ENCODE measurements at regions not wholly inside any gene's neighbourhood (a gene's known extent, or its start where the extent isn't known, plus 50 kb on each side); places are given as distances from the start of the nearest gene placed in this dataset.

DNA sequence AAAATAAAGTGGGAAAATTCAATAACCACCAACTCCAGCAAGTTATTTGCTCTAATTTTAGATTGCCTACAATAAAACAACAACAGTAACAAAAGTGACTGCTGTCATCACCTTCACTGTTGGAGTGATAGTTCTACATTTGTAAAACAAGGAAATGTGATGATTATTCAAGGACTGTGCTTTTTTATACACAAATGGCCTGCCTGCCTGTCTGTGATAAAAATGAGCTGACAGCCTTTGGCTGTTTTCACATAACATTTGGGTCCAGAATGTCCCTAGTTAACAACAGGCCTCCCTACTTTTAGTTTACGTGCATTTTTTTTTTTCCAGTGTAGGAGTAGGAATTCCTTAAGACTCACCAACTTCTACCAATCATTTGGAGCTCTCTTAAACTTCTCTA lies 768.8 kb downstream of the PDCD6IP start:
- DNase-seq = no peak
- no peak overlapping the region for H3K27ac ChIP-seq
- no peaks in the 10 kb centered on the region for H3K27me3 ChIP-seq
- no peak overlapping the region for H3K4me3 ChIP-seq
- H3K4me1 ChIP-seq = no peaks in the 10 kb centered on the region
- no peaks in the 10 kb centered on the region for H3K36me3 ChIP-seq
- H3K9me3 ChIP-seq = no peaks in the 10 kb centered on the region
- TF ChIP-seq, protein P1, sequence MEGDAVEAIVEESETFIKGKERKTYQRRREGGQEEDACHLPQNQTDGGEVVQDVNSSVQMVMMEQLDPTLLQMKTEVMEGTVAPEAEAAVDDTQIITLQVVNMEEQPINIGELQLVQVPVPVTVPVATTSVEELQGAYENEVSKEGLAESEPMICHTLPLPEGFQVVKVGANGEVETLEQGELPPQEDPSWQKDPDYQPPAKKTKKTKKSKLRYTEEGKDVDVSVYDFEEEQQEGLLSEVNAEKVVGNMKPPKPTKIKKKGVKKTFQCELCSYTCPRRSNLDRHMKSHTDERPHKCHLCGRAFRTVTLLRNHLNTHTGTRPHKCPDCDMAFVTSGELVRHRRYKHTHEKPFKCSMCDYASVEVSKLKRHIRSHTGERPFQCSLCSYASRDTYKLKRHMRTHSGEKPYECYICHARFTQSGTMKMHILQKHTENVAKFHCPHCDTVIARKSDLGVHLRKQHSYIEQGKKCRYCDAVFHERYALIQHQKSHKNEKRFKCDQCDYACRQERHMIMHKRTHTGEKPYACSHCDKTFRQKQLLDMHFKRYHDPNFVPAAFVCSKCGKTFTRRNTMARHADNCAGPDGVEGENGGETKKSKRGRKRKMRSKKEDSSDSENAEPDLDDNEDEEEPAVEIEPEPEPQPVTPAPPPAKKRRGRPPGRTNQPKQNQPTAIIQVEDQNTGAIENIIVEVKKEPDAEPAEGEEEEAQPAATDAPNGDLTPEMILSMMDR (IDR thresholded peaks at IDR 0.05) = no peak
- no peak for TF ChIP-seq POLR2A (IDR thresholded peaks at IDR 0.05)

DNA sequence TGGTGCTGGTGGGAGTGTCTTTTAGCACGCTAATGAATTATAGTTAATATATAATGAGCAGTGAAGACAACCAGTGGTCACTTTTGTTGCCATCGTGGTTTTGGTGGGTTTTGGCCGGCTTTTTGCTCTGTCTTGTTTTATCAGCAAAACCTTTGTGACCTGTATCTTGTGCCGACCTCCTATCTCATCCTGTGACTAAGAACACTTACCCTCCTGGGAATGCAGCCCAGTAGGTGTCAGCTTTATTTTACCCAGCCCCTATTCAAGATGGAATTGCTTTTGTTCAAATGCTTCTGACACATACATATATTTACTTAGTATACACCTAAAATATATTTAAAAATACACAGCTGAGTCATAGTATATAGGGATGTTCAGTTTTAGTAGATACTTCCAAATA lies 770.3 kb downstream of the PDCD6IP start:
- no peaks in the 10 kb centered on the region for H3K36me3 ChIP-seq
- H3K4me3 ChIP-seq = no peak overlapping the region
- H3K4me1 ChIP-seq = no peaks in the 10 kb centered on the region
- TF ChIP-seq, protein P1 (IDR thresholded peaks at IDR 0.05) = no peak
- TF ChIP-seq POLR2A (IDR thresholded peaks at IDR 0.05) = no peak
- no peaks in the 10 kb centered on the region for H3K9me3 ChIP-seq
- no peak for DNase-seq
- no peak overlapping the region for H3K27ac ChIP-seq
- H3K27me3 ChIP-seq = no peaks in the 10 kb centered on the region

DNA sequence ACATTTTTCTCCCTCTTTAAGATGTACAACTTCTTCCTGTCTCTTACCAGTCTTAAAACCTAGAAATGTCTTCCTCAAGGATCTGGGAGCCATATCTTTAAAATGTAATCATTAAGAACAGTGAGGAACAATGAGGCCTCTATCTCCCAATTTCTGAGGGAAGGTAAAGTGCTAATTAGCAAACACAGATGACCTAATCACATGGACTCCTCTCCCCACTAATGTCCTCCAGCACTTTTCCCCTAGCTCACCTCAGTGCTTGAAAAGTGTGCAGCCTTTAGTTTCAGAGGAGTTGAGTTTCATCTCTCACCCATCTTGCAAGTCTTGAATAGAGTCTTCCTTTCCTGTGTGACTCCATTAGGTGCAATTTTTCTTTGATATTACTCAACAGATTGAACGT lies 771.0 kb downstream of the PDCD6IP start:
- TF ChIP-seq, protein P1 (IDR thresholded peaks at IDR 0.05) = no peak
- no peak for TF ChIP-seq POLR2A (IDR thresholded peaks at IDR 0.05)
- H3K4me3 ChIP-seq = no peak overlapping the region
- DNase-seq = no peak
- no peaks in the 10 kb centered on the region for H3K4me1 ChIP-seq
- H3K9me3 ChIP-seq = no peaks in the 10 kb centered on the region
- H3K36me3 ChIP-seq = no peaks in the 10 kb centered on the region
- no peak overlapping the region for H3K27ac ChIP-seq
- H3K27me3 ChIP-seq = no peaks in the 10 kb centered on the region

DNA sequence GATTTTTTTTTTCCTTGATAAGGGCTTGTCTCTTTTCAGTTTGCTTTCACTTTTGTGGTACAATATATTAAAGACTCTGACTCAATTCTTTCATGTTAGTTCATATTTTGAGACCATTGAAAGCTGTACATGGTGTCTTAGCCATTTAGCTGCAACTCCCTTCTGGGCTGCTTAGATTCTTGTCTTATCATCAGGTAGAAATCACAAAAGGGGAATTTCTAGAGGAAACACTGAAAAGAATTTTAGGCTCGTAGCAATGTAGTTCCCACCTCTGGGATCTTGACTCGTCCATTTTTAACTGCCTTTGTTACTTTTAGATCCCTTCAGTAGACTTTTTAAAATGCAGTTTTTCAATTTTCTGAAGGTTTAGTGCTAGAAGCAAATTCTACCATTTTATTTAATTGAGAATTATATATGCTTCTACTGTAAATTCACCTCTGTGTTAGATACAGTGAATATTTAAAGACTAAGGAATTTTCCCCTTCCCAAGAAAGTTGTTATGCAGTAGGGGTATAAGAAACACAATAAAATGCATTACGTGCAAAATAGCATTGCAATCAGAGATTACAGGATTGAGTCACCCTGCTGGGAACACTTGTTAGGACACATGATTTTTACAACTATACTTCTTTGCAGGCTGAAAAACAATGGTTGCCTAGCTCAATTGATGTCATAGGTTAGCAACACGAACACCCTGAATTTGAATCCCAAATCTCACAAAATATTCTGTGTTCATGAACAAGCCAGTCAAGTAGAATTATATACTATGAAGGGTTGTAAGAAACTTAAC lies 772.7 kb downstream of the PDCD6IP start:
- H3K4me3 ChIP-seq = no peak overlapping the region
- no peak for DNase-seq
- TF ChIP-seq, protein P1 (IDR thresholded peaks at IDR 0.05) = no peak
- H3K4me1 ChIP-seq = no peaks in the 10 kb centered on the region
- no peaks in the 10 kb centered on the region for H3K9me3 ChIP-seq
- H3K27ac ChIP-seq = no peak overlapping the region
- no peaks in the 10 kb centered on the region for H3K27me3 ChIP-seq
- no peaks in the 10 kb centered on the region for H3K36me3 ChIP-seq

DNA sequence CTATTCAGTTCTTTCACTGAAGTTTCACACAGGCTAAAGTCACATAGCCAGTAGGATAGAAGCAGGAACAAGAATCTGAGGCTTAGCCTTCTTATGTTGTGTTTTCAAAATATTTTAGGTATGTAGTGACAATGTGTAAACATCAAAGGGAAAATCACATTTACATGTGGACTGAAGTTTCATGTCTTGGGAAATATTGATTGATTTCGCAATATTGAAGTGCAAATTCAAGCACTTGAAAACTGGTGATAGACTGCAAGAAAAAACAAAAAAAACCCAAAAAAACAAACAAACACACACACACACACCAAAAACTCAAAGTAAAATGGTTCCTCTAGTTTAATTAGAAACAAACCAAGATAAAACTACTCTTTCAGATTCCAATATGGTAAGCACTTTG lies 773.3 kb downstream of the PDCD6IP start:
- TF ChIP-seq, protein P1 (IDR thresholded peaks at IDR 0.05) = no peak
- no peak for TF ChIP-seq POLR2A (IDR thresholded peaks at IDR 0.05)
- H3K36me3 ChIP-seq = no peaks in the 10 kb centered on the region

More for the DNA sequence above, 773.3 kb downstream of the PDCD6IP start:
- no peak for DNase-seq
- Histone ChIP-seq H3K4me3 (no peak overlapping the region), H3K27me3 (no peaks in the 10 kb centered on the region), H3K27ac (no peak overlapping the region), H3K9me3 (no peaks in the 10 kb centered on the region), H3K4me1 (no peaks in the 10 kb centered on the region)

Measured in Peyer's patch (tissue), 4 donors.